ENCODE measurements at regions not wholly inside any gene's neighbourhood (a gene's known extent, or its start where the extent isn't known, plus 50 kb on each side); places are given as distances from the start of the nearest gene placed in this dataset.

DNA sequence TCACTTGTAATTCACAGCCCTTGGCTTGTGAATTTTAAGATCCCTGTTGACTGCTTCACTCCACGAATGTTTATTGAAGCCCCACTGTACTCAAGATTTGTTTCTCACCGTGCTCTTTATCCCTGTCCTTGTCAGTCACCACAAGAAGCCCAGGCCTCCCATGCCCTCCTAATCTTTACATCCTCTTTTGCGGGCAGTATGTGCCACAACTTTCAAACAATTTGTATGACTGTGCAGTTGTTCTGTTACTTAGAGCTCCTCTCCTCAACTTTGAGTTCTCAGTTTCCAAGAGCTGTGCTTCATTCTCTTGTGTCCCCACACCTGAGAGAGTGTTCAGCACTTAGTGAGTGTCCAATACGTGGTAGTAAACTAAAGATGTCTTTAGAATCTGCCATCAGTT lies 467.7 kb downstream of the NKX6-1 start:
- H3K4me2 ChIP-seq (ENCODE audit: low read length) = no peak overlapping the region
- H3K36me3 ChIP-seq (ENCODE audit: insufficient read depth, low read length) = no peaks in the 10 kb centered on the region
- no peaks in the 10 kb centered on the region for H3K27me3 ChIP-seq (ENCODE audit: control insufficient read depth, insufficient read depth, low read length)
- H3K9ac ChIP-seq (ENCODE audit: low read depth, low read length) = no peak overlapping the region
- H3K4me1 ChIP-seq (ENCODE audit: control insufficient read depth, insufficient read depth, low read length) = no peaks in the 10 kb centered on the region
- H3K9me3 ChIP-seq (replicated peaks; ENCODE audit: low read length) = no peaks in the 10 kb centered on the region
- H3K4me3 ChIP-seq (ENCODE audit: low read length) = no peak overlapping the region

DNA sequence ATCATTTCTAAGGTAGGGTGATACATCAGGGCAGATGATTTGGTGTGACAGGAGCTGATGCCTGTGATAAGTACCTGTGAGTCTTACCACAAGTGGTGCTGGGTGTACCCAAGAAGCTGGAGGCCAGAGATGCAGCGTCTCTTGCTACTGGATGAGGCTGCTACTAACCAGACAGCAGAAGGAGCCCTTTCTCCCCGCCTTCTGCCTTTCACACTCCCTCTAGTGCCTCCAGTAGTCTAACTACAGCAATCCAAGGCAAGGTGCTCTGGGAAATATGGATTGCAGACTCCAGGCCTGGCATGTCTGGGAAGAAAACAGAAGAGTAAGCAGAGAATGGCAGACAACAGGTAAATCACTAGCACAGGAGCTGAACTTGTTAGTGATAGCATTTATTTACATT lies 470.8 kb downstream of the NKX6-1 start:
- no peak overlapping the region for H3K4me3 ChIP-seq (ENCODE audit: low read length)
- no peaks in the 10 kb centered on the region for H3K36me3 ChIP-seq (ENCODE audit: insufficient read depth, low read length)
- H3K4me2 ChIP-seq (ENCODE audit: low read length) = no peak overlapping the region
- H3K9ac ChIP-seq (ENCODE audit: low read depth, low read length) = no peak overlapping the region
- H3K4me1 ChIP-seq (ENCODE audit: control insufficient read depth, insufficient read depth, low read length) = no peaks in the 10 kb centered on the region
- H3K27me3 ChIP-seq (ENCODE audit: control insufficient read depth, insufficient read depth, low read length) = no peaks in the 10 kb centered on the region
- H3K9me3 ChIP-seq (replicated peaks; ENCODE audit: low read length) = no peaks in the 10 kb centered on the region

DNA sequence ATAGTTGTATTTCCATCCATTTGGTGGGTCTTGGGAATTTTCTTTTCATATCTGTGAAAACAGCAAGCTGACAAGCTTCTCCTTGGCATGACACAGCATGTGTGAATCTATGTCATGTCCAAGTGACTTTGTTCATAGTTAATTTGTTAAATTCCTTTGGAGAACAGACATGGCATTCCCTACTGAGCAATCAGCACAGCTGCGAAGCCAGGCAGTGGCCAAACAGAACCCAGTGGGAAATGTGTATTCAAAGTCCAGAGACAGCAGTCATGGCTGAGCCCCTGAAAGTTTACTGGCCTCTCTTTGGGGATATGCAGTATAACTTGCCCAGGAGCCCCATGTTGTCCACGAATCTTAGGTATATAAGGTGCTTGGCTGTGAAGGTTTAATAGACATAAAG lies 474.7 kb downstream of the NKX6-1 start:
- Histone ChIP-seq H3K36me3 (ENCODE audit: insufficient read depth, low read length) (no peaks in the 10 kb centered on the region), H3K4me2 (ENCODE audit: low read length) (no peak overlapping the region), H3K9me3 (replicated peaks; ENCODE audit: low read length) (no peaks in the 10 kb centered on the region), H3K9ac (ENCODE audit: low read depth, low read length) (no peak overlapping the region), H3K4me3 (ENCODE audit: low read length) (no peak overlapping the region), H3K27me3 (ENCODE audit: control insufficient read depth, insufficient read depth, low read length) (no peaks in the 10 kb centered on the region), H3K4me1 (ENCODE audit: control insufficient read depth, insufficient read depth, low read length) (no peaks in the 10 kb centered on the region)

DNA sequence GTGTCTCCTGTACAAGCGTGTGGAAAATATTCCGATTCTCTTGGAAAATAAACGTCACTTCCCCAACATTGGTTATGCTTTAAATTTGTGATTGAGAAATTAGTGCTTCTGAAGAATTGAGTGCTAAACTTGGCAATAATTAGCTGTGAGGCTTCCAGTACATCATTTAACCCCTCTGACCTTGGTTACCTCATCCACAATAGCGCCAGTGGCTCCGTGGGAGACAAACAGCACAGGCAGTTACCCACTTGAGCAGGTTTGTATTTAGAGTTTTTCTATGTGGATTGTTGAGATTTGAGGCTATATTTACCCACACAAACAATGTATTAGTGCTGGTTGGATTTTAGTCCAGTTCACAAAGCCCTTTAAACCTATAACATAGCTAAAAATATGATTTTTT lies 476.5 kb downstream of the NKX6-1 start:
- Histone ChIP-seq H3K4me3 (ENCODE audit: low read length) (no peak overlapping the region), H3K9me3 (replicated peaks; ENCODE audit: low read length) (no peaks in the 10 kb centered on the region)

DNA sequence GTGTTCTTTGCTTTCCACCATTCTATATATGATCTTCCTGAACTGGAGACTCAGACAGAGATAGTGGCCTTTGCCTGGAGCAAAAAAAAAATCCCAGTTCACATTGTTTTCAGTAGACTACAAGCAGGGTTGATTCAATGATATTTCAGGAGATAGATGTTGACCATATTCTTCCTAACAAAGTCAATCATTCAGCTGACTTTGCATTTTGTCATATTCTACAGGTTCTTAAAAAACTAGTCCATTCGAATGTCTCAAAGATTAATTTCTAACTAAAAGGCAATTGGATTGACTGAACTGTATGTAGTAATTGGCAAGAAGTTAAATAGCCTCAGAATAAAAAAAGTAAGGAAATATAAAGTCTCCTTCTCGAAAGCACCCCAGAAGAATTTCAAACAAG lies 479.5 kb downstream of the NKX6-1 start:
- Histone ChIP-seq H3K36me3 (ENCODE audit: insufficient read depth, low read length) (no peaks in the 10 kb centered on the region), H3K4me3 (ENCODE audit: low read length) (no peak overlapping the region), H3K27me3 (ENCODE audit: control insufficient read depth, insufficient read depth, low read length) (no peaks in the 10 kb centered on the region), H3K4me1 (ENCODE audit: control insufficient read depth, insufficient read depth, low read length) (no peaks in the 10 kb centered on the region), H3K9ac (ENCODE audit: low read depth, low read length) (no peak overlapping the region), H3K9me3 (replicated peaks; ENCODE audit: low read length) (no peaks in the 10 kb centered on the region), H3K4me2 (ENCODE audit: low read length) (no peak overlapping the region)

More for the DNA sequence above, 476.5 kb downstream of the NKX6-1 start:
- Histone ChIP-seq H3K4me1 (ENCODE audit: control insufficient read depth, insufficient read depth, low read length) (no peaks in the 10 kb centered on the region), H3K36me3 (ENCODE audit: insufficient read depth, low read length) (no peaks in the 10 kb centered on the region), H3K4me2 (ENCODE audit: low read length) (no peak overlapping the region), H3K27me3 (ENCODE audit: control insufficient read depth, insufficient read depth, low read length) (no peaks in the 10 kb centered on the region), H3K9ac (ENCODE audit: low read depth, low read length) (no peak overlapping the region)

DNA sequence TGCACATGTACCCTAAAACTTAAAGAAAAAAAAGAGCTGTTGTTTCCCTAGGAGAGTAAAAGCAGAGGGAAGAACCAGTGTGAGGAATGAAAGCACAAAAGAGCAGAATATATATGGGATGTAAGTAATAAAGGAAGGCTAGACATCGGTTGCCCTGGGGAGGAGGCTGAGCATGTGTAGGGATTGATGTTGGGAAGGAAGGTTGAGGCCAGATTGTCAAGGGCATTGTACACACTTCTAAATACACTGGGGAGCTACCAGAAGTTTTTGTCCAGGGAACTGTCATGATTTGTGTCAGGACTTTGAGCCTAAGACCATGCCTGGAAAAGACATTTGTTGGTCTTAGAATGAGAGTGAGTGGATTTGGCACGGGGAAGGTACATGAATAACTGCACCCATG lies 467.1 kb downstream of the GPAT3 start:
- Histone ChIP-seq H3K9ac (ENCODE audit: low read depth, low read length) (no peak overlapping the region), H3K4me2 (ENCODE audit: low read length) (no peak overlapping the region), H3K27me3 (ENCODE audit: control insufficient read depth, insufficient read depth, low read length) (no peaks in the 10 kb centered on the region), H3K4me3 (ENCODE audit: low read length) (no peak overlapping the region), H3K36me3 (ENCODE audit: insufficient read depth, low read length) (no peaks in the 10 kb centered on the region), H3K9me3 (replicated peaks; ENCODE audit: low read length) (no peaks in the 10 kb centered on the region), H3K4me1 (ENCODE audit: control insufficient read depth, insufficient read depth, low read length) (no peaks in the 10 kb centered on the region)

DNA sequence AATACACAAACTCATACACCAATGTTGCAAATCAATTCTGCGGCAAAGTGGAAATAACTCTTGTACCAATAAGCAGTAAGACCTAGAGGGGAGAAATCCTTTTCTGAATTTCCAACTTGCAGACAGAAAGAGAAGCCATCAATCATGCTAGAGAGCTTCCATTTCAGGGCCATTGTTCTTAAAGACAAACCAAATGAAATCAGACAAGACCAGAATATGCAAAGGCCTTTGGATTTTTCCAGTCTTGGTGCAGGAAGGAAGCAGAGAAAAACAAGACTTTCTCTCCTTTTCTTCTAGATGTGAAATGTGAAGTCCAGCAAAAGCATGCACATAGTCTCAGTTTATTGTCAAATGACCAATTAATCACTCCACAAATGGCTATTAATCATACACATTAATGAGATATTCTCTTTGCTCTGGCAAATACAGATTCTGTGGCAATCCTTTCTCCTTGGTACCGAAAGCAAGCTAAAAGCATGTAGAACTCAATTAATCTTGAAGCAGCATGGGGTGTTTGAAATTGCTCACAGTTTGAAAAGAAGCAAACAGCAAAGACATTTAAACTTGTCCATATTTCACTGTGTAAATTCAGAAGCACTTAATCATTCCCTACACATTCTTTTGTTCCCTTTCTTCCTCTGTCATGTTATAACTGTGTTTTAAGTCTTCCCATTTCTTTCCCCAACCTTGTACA lies 466.1 kb downstream of the GPAT3 start:
- Histone ChIP-seq H3K4me1 (ENCODE audit: control insufficient read depth, insufficient read depth, low read length) (no peaks in the 10 kb centered on the region), H3K27me3 (ENCODE audit: control insufficient read depth, insufficient read depth, low read length) (no peaks in the 10 kb centered on the region), H3K9ac (ENCODE audit: low read depth, low read length) (no peak overlapping the region), H3K4me3 (ENCODE audit: low read length) (no peak overlapping the region), H3K4me2 (ENCODE audit: low read length) (no peak overlapping the region), H3K36me3 (ENCODE audit: insufficient read depth, low read length) (no peaks in the 10 kb centered on the region), H3K9me3 (replicated peaks; ENCODE audit: low read length) (no peaks in the 10 kb centered on the region)

DNA sequence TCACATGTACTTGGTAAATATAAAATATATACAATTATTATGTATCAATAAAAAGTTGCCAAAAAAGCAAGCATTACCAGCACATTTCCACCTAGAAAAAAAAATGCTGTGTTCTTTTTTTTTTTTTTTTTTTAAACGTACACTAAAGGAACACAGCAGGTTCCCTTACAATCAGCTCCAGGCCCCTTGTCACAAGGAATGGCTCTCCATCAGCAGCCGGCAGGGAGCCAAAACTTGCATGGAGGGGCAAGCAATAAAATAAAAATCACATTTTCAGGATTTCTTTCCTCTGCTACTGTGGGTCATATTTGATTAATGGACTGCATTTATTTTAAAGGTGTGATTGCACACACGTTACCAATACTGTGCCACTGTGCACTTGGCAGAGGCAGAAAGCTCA lies 460.3 kb downstream of the GPAT3 start:
- no peaks in the 10 kb centered on the region for H3K27me3 ChIP-seq (ENCODE audit: control insufficient read depth, insufficient read depth, low read length)
- no peaks in the 10 kb centered on the region for H3K4me1 ChIP-seq (ENCODE audit: control insufficient read depth, insufficient read depth, low read length)
- H3K9me3 ChIP-seq (replicated peaks; ENCODE audit: low read length) = no peaks in the 10 kb centered on the region
- H3K9ac ChIP-seq (ENCODE audit: low read depth, low read length) = no peak overlapping the region
- H3K4me3 ChIP-seq (ENCODE audit: low read length) = no peak overlapping the region
- no peak overlapping the region for H3K4me2 ChIP-seq (ENCODE audit: low read length)
- no peaks in the 10 kb centered on the region for H3K36me3 ChIP-seq (ENCODE audit: insufficient read depth, low read length)

DNA sequence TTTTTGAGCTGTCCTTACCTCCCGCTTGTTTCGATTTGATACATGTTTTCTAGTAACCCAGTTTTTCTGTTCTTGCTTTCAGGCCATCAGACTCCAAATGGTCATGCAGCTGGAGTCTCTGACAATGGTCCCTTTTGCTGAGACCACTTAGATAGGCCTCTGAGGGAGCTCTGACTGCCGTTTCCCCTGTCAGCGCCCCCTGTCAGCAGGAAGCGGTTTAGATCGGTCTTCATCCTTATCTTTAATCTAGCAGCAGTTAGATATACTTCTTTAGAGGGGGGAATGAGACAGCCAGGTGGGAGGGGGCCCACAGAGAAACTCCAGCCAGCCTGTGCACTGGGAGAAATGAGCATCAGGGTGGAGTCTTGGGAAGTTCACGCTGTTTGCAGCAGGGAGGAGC lies 457.9 kb downstream of the GPAT3 start:
- no peaks in the 10 kb centered on the region for H3K9me3 ChIP-seq (replicated peaks; ENCODE audit: low read length)
- H3K36me3 ChIP-seq (ENCODE audit: insufficient read depth, low read length) = no peaks in the 10 kb centered on the region
- H3K9ac ChIP-seq (ENCODE audit: low read depth, low read length) = no peak overlapping the region
- no peak overlapping the region for H3K4me3 ChIP-seq (ENCODE audit: low read length)
- H3K27me3 ChIP-seq (ENCODE audit: control insufficient read depth, insufficient read depth, low read length) = no peaks in the 10 kb centered on the region
- no peaks in the 10 kb centered on the region for H3K4me1 ChIP-seq (ENCODE audit: control insufficient read depth, insufficient read depth, low read length)
- H3K4me2 ChIP-seq (ENCODE audit: low read length) = no peak overlapping the region

DNA sequence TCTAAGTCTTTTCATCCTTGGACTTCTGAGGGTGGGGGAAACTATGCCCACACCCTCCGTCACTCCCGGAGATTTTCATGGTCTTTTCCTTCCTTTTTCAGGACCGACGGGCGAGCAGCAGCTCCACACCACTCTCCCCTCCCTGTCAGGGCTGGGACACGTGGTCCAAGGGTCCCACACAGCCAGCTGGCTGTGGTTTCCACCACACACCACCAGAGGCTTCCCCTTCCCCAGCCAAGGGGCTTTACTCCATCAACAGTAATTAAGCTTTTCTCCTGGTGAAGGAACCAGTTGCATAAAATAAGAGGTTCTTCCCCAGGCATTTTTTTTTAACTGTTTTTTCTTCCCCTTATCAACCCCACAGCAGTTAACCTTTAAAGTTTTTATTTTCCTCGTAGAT lies 453.9 kb downstream of the GPAT3 start:
- Histone ChIP-seq H3K27me3 (ENCODE audit: control insufficient read depth, insufficient read depth, low read length) (no peaks in the 10 kb centered on the region), H3K36me3 (ENCODE audit: insufficient read depth, low read length) (no peaks in the 10 kb centered on the region), H3K4me3 (ENCODE audit: low read length) (no peak overlapping the region), H3K9ac (ENCODE audit: low read depth, low read length) (no peak overlapping the region), H3K4me2 (ENCODE audit: low read length) (no peak overlapping the region), H3K9me3 (replicated peaks; ENCODE audit: low read length) (no peaks in the 10 kb centered on the region), H3K4me1 (ENCODE audit: control insufficient read depth, insufficient read depth, low read length) (no peaks in the 10 kb centered on the region)

DNA sequence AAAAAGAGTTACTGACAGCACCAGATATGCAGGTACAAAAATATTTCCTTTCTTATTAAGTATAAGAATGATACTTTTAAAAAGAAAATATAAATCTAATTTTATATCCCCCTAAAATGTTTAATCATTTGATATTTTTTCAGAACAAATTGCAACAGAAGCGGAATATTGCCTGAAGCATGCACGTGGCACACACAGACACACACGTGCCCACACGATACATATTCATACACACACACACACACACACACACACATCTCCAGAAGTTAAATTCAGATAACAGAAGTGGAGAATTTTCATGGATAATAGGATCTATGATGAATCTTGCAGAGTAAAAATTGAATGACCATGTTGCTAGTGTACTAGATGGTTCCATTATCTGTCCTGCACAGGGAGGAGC lies 445.2 kb downstream of the GPAT3 start:
- no peaks in the 10 kb centered on the region for H3K9me3 ChIP-seq (replicated peaks; ENCODE audit: low read length)
- H3K36me3 ChIP-seq (ENCODE audit: insufficient read depth, low read length) = no peaks in the 10 kb centered on the region
- H3K4me2 ChIP-seq (ENCODE audit: low read length) = no peak overlapping the region
- no peaks in the 10 kb centered on the region for H3K27me3 ChIP-seq (ENCODE audit: control insufficient read depth, insufficient read depth, low read length)
- no peak overlapping the region for H3K9ac ChIP-seq (ENCODE audit: low read depth, low read length)
- H3K4me3 ChIP-seq (ENCODE audit: low read length) = no peak overlapping the region
- no peaks in the 10 kb centered on the region for H3K4me1 ChIP-seq (ENCODE audit: control insufficient read depth, insufficient read depth, low read length)

DNA sequence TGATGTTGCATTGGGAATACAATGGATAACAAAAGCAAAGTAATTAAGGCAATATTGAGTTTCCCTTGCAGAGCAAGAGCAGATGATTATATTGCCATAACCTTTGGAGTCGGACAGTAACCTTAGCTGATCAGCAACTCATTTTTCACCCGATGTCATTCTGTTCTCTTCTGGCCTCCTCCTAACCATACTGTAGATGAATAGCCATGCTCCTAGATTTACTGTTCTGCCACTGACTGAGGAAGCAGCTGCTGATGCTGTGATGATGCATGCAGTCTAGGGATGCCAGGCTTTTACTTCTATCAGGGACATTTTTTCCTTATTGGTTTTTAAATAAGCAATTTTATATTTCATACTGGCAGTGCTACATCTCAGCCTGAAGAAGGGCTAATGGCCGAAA lies 443.9 kb downstream of the GPAT3 start:
- Histone ChIP-seq H3K4me2 (ENCODE audit: low read length) (no peak overlapping the region), H3K27me3 (ENCODE audit: control insufficient read depth, insufficient read depth, low read length) (no peaks in the 10 kb centered on the region), H3K9ac (ENCODE audit: low read depth, low read length) (no peak overlapping the region), H3K4me3 (ENCODE audit: low read length) (no peak overlapping the region), H3K9me3 (replicated peaks; ENCODE audit: low read length) (no peaks in the 10 kb centered on the region), H3K4me1 (ENCODE audit: control insufficient read depth, insufficient read depth, low read length) (no peaks in the 10 kb centered on the region), H3K36me3 (ENCODE audit: insufficient read depth, low read length) (no peaks in the 10 kb centered on the region)
